Ishikawa (cell line): ENCODE measurements at regions not wholly inside any gene's neighbourhood (a gene's known extent, or its start where the extent isn't known, plus 50 kb on each side); places are given as distances from the start of the nearest gene placed in this dataset.

Source experiments
- CEBPB ChIP-seq: IDR thresholded peaks from 2 replicates; pipeline ENCODE4 v1.6.1; 2012
- CREB1 ChIP-seq: IDR thresholded peaks from 2 replicates; pipeline ENCODE4 v1.6.1; 2012; ENCODE audit warnings: low read depth
- EGR1 ChIP-seq: IDR thresholded peaks from 2 replicates; pipeline ENCODE4 v1.6.1; 2012
- EP300 ChIP-seq: IDR thresholded peaks from 2 replicates; pipeline ENCODE4 v1.6.1; 2012; ENCODE audit warnings: borderline replicate concordance
- FOXM1 ChIP-seq: IDR thresholded peaks from 2 replicates; pipeline ENCODE4 v1.6.1; 2012; ENCODE audit warnings: low read depth, borderline replicate concordance
- NFIC ChIP-seq: IDR thresholded peaks from 2 replicates; pipeline ENCODE4 v1.6.1; 2012
- RAD21 ChIP-seq: IDR thresholded peaks from 2 replicates; pipeline ENCODE4 v1.6.1; 2012; ENCODE audit warnings: low read depth
- TAF1 ChIP-seq: IDR thresholded peaks from 2 replicates; pipeline ENCODE4 v1.6.1; 2012; ENCODE audit warnings: low read depth, mild to moderate bottlenecking
- TCF12 ChIP-seq: IDR thresholded peaks from 2 replicates; pipeline ENCODE4 v1.6.1; 2012; ENCODE audit warnings: low read depth
- TEAD4 ChIP-seq: IDR thresholded peaks from 2 replicates; pipeline ENCODE4 v1.6.1; 2012
- YY1 ChIP-seq: IDR thresholded peaks from 2 replicates; pipeline ENCODE4 v1.6.1; 2012; ENCODE audit warnings: low read depth
- TF ChIP-seq, protein P1 (sequence below): IDR thresholded peaks from 2 replicates; pipeline ENCODE4 v1.6.1; 2012; ENCODE audit warnings: low read depth, mild to moderate bottlenecking
- TF ChIP-seq, protein P2 (sequence below): IDR thresholded peaks from 2 replicates; pipeline ENCODE4 v1.6.1; 2012
- TF ChIP-seq, protein P3 (sequence below): IDR thresholded peaks from 2 replicates; pipeline ENCODE4 v1.6.1; 2012

DNA sequence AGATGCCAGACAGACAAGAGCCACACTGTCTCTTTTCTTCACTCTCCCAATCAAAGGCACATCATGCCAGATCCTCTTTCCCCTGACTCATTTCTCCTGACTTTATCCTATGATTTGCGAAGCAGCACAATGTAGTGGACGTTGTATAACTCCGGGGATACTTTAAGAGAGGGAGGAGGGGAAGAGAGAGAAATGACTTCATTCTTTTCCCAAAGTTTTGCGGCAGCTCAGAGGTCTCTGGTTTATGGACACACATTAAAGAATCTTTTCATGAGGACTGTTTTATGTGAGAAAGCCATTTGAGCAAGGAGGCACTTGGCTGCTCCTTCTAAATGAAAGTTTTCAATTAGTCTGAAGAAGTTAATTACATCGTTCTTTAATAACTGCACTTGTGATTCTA, 75.1 kb upstream of the MC3R start:
- TF ChIP-seq TEAD4 (no peak), EP300 (no peak), NFIC (no peak), RAD21 (no peak), CREB1 (no peak), TAF1 (no peak), CEBPB (no peak), YY1 (no peak), TCF12 (no peak), EGR1 (no peak), FOXM1 (no peak)
- TF ChIP-seq, protein P1, sequence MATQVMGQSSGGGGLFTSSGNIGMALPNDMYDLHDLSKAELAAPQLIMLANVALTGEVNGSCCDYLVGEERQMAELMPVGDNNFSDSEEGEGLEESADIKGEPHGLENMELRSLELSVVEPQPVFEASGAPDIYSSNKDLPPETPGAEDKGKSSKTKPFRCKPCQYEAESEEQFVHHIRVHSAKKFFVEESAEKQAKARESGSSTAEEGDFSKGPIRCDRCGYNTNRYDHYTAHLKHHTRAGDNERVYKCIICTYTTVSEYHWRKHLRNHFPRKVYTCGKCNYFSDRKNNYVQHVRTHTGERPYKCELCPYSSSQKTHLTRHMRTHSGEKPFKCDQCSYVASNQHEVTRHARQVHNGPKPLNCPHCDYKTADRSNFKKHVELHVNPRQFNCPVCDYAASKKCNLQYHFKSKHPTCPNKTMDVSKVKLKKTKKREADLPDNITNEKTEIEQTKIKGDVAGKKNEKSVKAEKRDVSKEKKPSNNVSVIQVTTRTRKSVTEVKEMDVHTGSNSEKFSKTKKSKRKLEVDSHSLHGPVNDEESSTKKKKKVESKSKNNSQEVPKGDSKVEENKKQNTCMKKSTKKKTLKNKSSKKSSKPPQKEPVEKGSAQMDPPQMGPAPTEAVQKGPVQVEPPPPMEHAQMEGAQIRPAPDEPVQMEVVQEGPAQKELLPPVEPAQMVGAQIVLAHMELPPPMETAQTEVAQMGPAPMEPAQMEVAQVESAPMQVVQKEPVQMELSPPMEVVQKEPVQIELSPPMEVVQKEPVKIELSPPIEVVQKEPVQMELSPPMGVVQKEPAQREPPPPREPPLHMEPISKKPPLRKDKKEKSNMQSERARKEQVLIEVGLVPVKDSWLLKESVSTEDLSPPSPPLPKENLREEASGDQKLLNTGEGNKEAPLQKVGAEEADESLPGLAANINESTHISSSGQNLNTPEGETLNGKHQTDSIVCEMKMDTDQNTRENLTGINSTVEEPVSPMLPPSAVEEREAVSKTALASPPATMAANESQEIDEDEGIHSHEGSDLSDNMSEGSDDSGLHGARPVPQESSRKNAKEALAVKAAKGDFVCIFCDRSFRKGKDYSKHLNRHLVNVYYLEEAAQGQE: no peak
- TF ChIP-seq, protein P2, sequence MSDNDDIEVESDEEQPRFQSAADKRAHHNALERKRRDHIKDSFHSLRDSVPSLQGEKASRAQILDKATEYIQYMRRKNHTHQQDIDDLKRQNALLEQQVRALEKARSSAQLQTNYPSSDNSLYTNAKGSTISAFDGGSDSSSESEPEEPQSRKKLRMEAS: no peak
- TF ChIP-seq, protein P3, sequence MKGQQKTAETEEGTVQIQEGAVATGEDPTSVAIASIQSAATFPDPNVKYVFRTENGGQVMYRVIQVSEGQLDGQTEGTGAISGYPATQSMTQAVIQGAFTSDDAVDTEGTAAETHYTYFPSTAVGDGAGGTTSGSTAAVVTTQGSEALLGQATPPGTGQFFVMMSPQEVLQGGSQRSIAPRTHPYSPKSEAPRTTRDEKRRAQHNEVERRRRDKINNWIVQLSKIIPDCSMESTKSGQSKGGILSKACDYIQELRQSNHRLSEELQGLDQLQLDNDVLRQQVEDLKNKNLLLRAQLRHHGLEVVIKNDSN: no peak
